Activated CD4-positive, alpha-beta T cell treated with anti-CD3 and anti-CD28 coated beads, Interleukin-2, amount 50 U/mL, for 24 hours (primary cell): ENCODE measurements at regions not wholly inside any gene's neighbourhood (a gene's known extent, or its start where the extent isn't known, plus 50 kb on each side); places are given as distances from the start of the nearest gene placed in this dataset.

ENCODE experiments used
- DNase-seq, 2 donors: peaks; one replicate each; pipeline ENCODE4 v3.0.0-alpha.2; 2020; ENCODE audit warnings: low read depth in 1 of 2, low spot score in 1 of 2

- no peak for DNase-seq
Measured at GRCh38 chr1:199307496-199308264, 668.8 kb downstream of the PTPRC start.

- no peak for DNase-seq
Measured at GRCh38 chr1:199308349-199308846, 669.6 kb downstream of the PTPRC start.

- DNase-seq, result no peak
Measured at GRCh38 chr1:199310708-199311107, 671.9 kb downstream of the PTPRC start.

- no peak for DNase-seq
Measured at GRCh38 chr1:199311478-199312262, 672.8 kb downstream of the PTPRC start.

- no peak for DNase-seq
Measured at GRCh38 chr1:199312626-199313025, 673.8 kb downstream of the PTPRC start.

GRCh38 chr1:199313444-199313843, 674.6 kb downstream of the PTPRC start:
- DNase-seq, result no peak

GRCh38 chr1:199319341-199319740, 680.5 kb downstream of the PTPRC start:
- no peak for DNase-seq

- no peak for DNase-seq
Measured at GRCh38 chr1:199322278-199322677, 683.4 kb downstream of the PTPRC start.

- no peak for DNase-seq
Measured at GRCh38 chr1:199333180-199333579, 694.3 kb upstream of the NR5A2 start.

- no peak for DNase-seq
Measured at GRCh38 chr1:199335496-199335895, 692.0 kb upstream of the NR5A2 start.

GRCh38 chr1:199336745-199337640, 690.5 kb upstream of the NR5A2 start:
- no peak for DNase-seq

GRCh38 chr1:199338760-199339159, 688.8 kb upstream of the NR5A2 start:
- DNase-seq, result no peak

GRCh38 chr1:199352351-199352750, 675.2 kb upstream of the NR5A2 start:
- DNase-seq, result no peak

- no peak for DNase-seq
Measured at GRCh38 chr1:199353906-199354305, 673.6 kb upstream of the NR5A2 start.

- DNase-seq, result no peak
Measured at GRCh38 chr1:199356561-199356960, 670.9 kb upstream of the NR5A2 start.

- DNase-seq, result no peak
Measured at GRCh38 chr1:199357599-199357998, 669.9 kb upstream of the NR5A2 start.

GRCh38 chr1:199362996-199363395, 664.5 kb upstream of the NR5A2 start:
- DNase-seq, result no peak

- DNase-seq, result no peak
Measured at GRCh38 chr1:199373139-199373538, 654.4 kb upstream of the NR5A2 start.

GRCh38 chr1:199377211-199377610, 650.3 kb upstream of the NR5A2 start:
- DNase-seq, result no peak

- no peak for DNase-seq
Measured at GRCh38 chr1:199383793-199384192, 643.7 kb upstream of the NR5A2 start.

- DNase-seq, result no peak
Measured at GRCh38 chr1:199394856-199395255, 632.7 kb upstream of the NR5A2 start.
